ENCODE measurements at regions not wholly inside any gene's neighbourhood (a gene's known extent, or its start where the extent isn't known, plus 50 kb on each side); places are given as distances from the start of the nearest gene placed in this dataset.

GRCh38 chr4:97103252-97103651, 1040.0 kb downstream of the STPG2 start:
- no peak overlapping the region for H2AFZ ChIP-seq (ENCODE audit: insufficient read depth, low read depth, low read length, poor library complexity, severe bottlenecking)
- H3K9me3 ChIP-seq (replicated peaks in 1 of 2; ENCODE audit: control insufficient read depth in 1 of 2, insufficient read depth in 1 of 2, low read length in 2 of 2): peaks cover 6 to 9% of the 10 kb centered on the region in 2 donors
- no peak for TF ChIP-seq CTCF (IDR thresholded peaks at IDR 0.05)
- H3K4me1 ChIP-seq (ENCODE audit: control insufficient read depth in 1 of 2, insufficient read depth in 2 of 2, low read length in 2 of 2): no peaks in the 10 kb centered on the region
- Mint-ChIP-seq H3K4me3 (no peak overlapping the region), H3K36me3 (no peaks in the 10 kb centered on the region), H3K27me3 (ENCODE audit: low read depth in 3 of 3) (no peaks in the 10 kb centered on the region), H3K9me3 (peaks cover 0 to 13% (median 9%) of the 10 kb centered on the region in 7 donors), H3K27ac (no peak overlapping the region), H3K4me1 (no peaks in the 10 kb centered on the region)
- no peak overlapping the region for H3K27ac ChIP-seq (ENCODE audit: low read depth in 1 of 2, low read length in 2 of 2)
- no peaks in the 10 kb centered on the region for H4K20me1 ChIP-seq (ENCODE audit: insufficient read depth, low read length)
- intact Hi-C loops (cut with micrococcal nuclease): no loop called here
- no peaks in the 10 kb centered on the region for H3K79me2 ChIP-seq (ENCODE audit: insufficient read depth, low read length)
- H3K36me3 ChIP-seq (replicated peaks in 1 of 2; ENCODE audit: control insufficient read depth in 1 of 2, insufficient read depth in 2 of 2, low read length in 2 of 2): no peaks in the 10 kb centered on the region
- H3K4me3 ChIP-seq (replicated peaks in 1 of 3; ENCODE audit: low read depth in 2 of 3, low read length in 3 of 3): no peak overlapping the region
- no CpG with 5 or more reads among the region's 2 CpGs for WGBS (ENCODE audit: insufficient coverage)
- DNase-seq: no peak
- H3K4me2 ChIP-seq (replicated peaks; ENCODE audit: extremely low read depth, low read length, poor library complexity, severe bottlenecking): no peak overlapping the region
- no peaks in the 10 kb centered on the region for H3K27me3 ChIP-seq (ENCODE audit: control insufficient read depth in 2 of 2, insufficient read depth in 2 of 2, low read length in 2 of 2)
- H3K9ac ChIP-seq (ENCODE audit: insufficient read depth, low read length, poor library complexity, severe bottlenecking): no peak overlapping the region

- no peak for DNase-seq
- Histone ChIP-seq H2AFZ (ENCODE audit: insufficient read depth, low read depth, low read length, poor library complexity, severe bottlenecking) (no peak overlapping the region), H3K4me1 (ENCODE audit: control insufficient read depth in 1 of 2, insufficient read depth in 2 of 2, low read length in 2 of 2) (no peaks in the 10 kb centered on the region), H3K79me2 (ENCODE audit: insufficient read depth, low read length) (no peaks in the 10 kb centered on the region), H3K9ac (ENCODE audit: insufficient read depth, low read length, poor library complexity, severe bottlenecking) (no peak overlapping the region), H3K4me2 (replicated peaks; ENCODE audit: extremely low read depth, low read length, poor library complexity, severe bottlenecking) (no peak overlapping the region), H3K27ac (ENCODE audit: low read depth in 1 of 2, low read length in 2 of 2) (no peak overlapping the region), H3K36me3 (replicated peaks in 1 of 2; ENCODE audit: control insufficient read depth in 1 of 2, insufficient read depth in 2 of 2, low read length in 2 of 2) (no peaks in the 10 kb centered on the region), H3K27me3 (ENCODE audit: control insufficient read depth in 2 of 2, insufficient read depth in 2 of 2, low read length in 2 of 2) (no peaks in the 10 kb centered on the region), H3K9me3 (replicated peaks in 1 of 2; ENCODE audit: control insufficient read depth in 1 of 2, insufficient read depth in 1 of 2, low read length in 2 of 2) (peaks cover 5 to 6% of the 10 kb centered on the region in 2 donors), H3K4me3 (replicated peaks in 1 of 3; ENCODE audit: low read depth in 2 of 3, low read length in 3 of 3) (no peak overlapping the region), H4K20me1 (ENCODE audit: insufficient read depth, low read length) (no peaks in the 10 kb centered on the region)
- no peak for TF ChIP-seq CTCF (IDR thresholded peaks at IDR 0.05)
- Mint-ChIP-seq H3K4me1 (no peaks in the 10 kb centered on the region), H3K4me3 (no peak overlapping the region), H3K9me3 (peaks cover 0 to 13% (median 9%) of the 10 kb centered on the region in 7 donors), H3K27ac (no peak overlapping the region), H3K27me3 (ENCODE audit: low read depth in 3 of 3) (no peaks in the 10 kb centered on the region), H3K36me3 (no peaks in the 10 kb centered on the region)
- no CpG with 5 or more reads among the region's 2 CpGs for WGBS (ENCODE audit: insufficient coverage)
- intact Hi-C loops (cut with micrococcal nuclease): no loop called here
These were observed 1039.3 kb downstream of the STPG2 start for GRCh38 chr4:97104006-97104405.
